SK-N-SH (cell line): ENCODE measurements at regions not wholly inside any gene's neighbourhood (a gene's known extent, or its start where the extent isn't known, plus 50 kb on each side); places are given as distances from the start of the nearest gene placed in this dataset.

Experiments
- CTCF ChIA-PET: fragments of 300-600, 350-600 bp; formaldehyde crosslinking; extraction: SDS; loops from one replicate; lab custom pipeline; 2021; lab: Yijun Ruan, JAX
- POLR2A ChIA-PET: fragments of 350-600 bp; sonication (Branson Sonifier 250); formaldehyde crosslinking; extraction: SDS; loops from one replicate; lab custom pipeline; 2020; ENCODE audit warnings: antibody characterized with exemption, inconsistent platforms; lab: Yijun Ruan, JAX
- DNase-seq: peaks from one replicate; pipeline ENCODE4 v3.0.0; 2012
- H2AFZ ChIP-seq: fragments of 200-600 bp; sonication (generic); 2 replicates; pipeline ENCODE4 v1.8.1; 2016; ENCODE audit warnings: antibody characterized with exemption, mild to moderate bottlenecking, low read depth
- H3F3A ChIP-seq: fragments of 200-600 bp; sonication (generic); replicated peaks from 2 replicates; pipeline ENCODE3; 2016; ENCODE audit warnings: antibody characterized with exemption, mild to moderate bottlenecking; ENCODE audit not compliant: insufficient read depth
- H3K27ac ChIP-seq, 2 experiments: fragments of 200-500 bp in 1 of 2; fragments of 200-600 bp in 1 of 2; sonication (Bioruptor generic) in 1 of 2; sonication (generic), shearing (Covaris generic) in 1 of 2; 2 replicates each; pipeline versions ENCODE4 v1.5.1 to v1.6.1; 2014 to 2016; ENCODE audit warnings: low read depth in 2 of 2, inconsistent platforms in 1 of 2, low read length in 1 of 2, mild to moderate bottlenecking in 1 of 2, mixed read lengths in 1 of 2
- H3K27me3 ChIP-seq: fragments of 200-600 bp; sonication (generic), shearing (Covaris generic); 2 replicates; pipeline ENCODE4 v1.6.1; 2016; ENCODE audit warnings: mixed run types; ENCODE audit not compliant: insufficient read depth
- H3K36me3 ChIP-seq, 2 experiments: fragments of 200-500 bp in 1 of 2; fragments of 200-600 bp in 1 of 2; sonication (Bioruptor generic) in 1 of 2; sonication (generic) in 1 of 2; replicated peaks in 1 of 2; 2 replicates each; pipeline versions ENCODE3 to v1.5.1; 2014 to 2016; ENCODE audit warnings: low read length in 1 of 2, mild to moderate bottlenecking in 1 of 2; ENCODE audit not compliant: insufficient read depth in 2 of 2, control insufficient read depth in 1 of 2
- H3K4me1 ChIP-seq, 2 experiments: fragments of 200-500 bp in 1 of 2; fragments of 200-600 bp in 1 of 2; sonication (Bioruptor generic) in 1 of 2; sonication (generic), shearing (Covaris generic) in 1 of 2; 2 replicates each; pipeline versions ENCODE4 v1.5.1 to v1.6.1; 2014 to 2016; ENCODE audit warnings: low read depth in 1 of 2, low read length in 1 of 2, mixed run types in 1 of 2; ENCODE audit not compliant: insufficient read depth in 2 of 2, control insufficient read depth in 1 of 2
- H3K4me2 ChIP-seq: fragments of 200-600 bp; sonication (generic), shearing (Covaris generic); 2 replicates; pipeline ENCODE4 v1.6.1; 2017; ENCODE audit warnings: mixed run types
- H3K4me3 ChIP-seq, 2 experiments: fragments of 200-500 bp in 1 of 2; fragments of 200-600 bp in 1 of 2; sonication (Bioruptor generic) in 1 of 2; sonication (generic), shearing (Covaris generic) in 1 of 2; 2 replicates each; pipeline versions ENCODE4 v1.5.1 to v1.8.1; 2014 to 2016; ENCODE audit warnings: low read depth in 2 of 2, inconsistent platforms in 1 of 2, low read length in 1 of 2, mild to moderate bottlenecking in 1 of 2, mixed read lengths in 1 of 2, moderate library complexity in 1 of 2
- H3K79me2 ChIP-seq: fragments of 200-600 bp; sonication (generic); 2 replicates; pipeline ENCODE4 v1.8.1; 2017; ENCODE audit warnings: mild to moderate bottlenecking; ENCODE audit not compliant: insufficient read depth
- H3K9ac ChIP-seq: fragments of 200-600 bp; sonication (generic); 2 replicates; pipeline ENCODE4 v1.6.1; 2017; ENCODE audit warnings: mixed run types
- H3K9me2 ChIP-seq: fragments of 200-600 bp; sonication (generic); 2 replicates; pipeline ENCODE4 v1.6.1; 2017; ENCODE audit warnings: mixed run types
- H3K9me3 ChIP-seq: fragments of 200-600 bp; sonication (generic); 2 replicates; pipeline ENCODE4 v1.6.1; 2017; ENCODE audit warnings: mixed run types, mild to moderate bottlenecking, moderate library complexity
- H4K20me1 ChIP-seq: fragments of 200-600 bp; sonication (generic); 2 replicates; pipeline ENCODE4 v1.6.1; 2017; ENCODE audit warnings: mild to moderate bottlenecking, mixed run types; ENCODE audit not compliant: insufficient read depth
- CHD2 ChIP-seq: fragments of 150-350 bp; IDR thresholded peaks from 2 replicates; pipeline ENCODE4 v1.6.1; 2018; ENCODE audit warnings: low read length; ENCODE audit not compliant: partially characterized antibody
- CTCF ChIP-seq: fragments of 200-600 bp; sonication (generic); IDR thresholded peaks from 2 replicates; pipeline ENCODE4 v1.6.1; 2017; ENCODE audit warnings: antibody characterized with exemption, mild to moderate bottlenecking, moderate library complexity
- FOSL2 ChIP-seq: IDR thresholded peaks from 2 replicates; pipeline ENCODE4 v1.4.0; 2012; ENCODE audit warnings: low read depth, mild to moderate bottlenecking, moderate library complexity, borderline replicate concordance
- FOXJ3 ChIP-seq: sonication (generic); formaldehyde crosslinking; IDR thresholded peaks from 2 replicates; pipeline ENCODE4 v1.5.1; 2020; ENCODE audit warnings: mild to moderate bottlenecking, missing genetic modification reagents
- FOXM1 ChIP-seq: IDR thresholded peaks from 2 replicates; pipeline ENCODE4 v1.4.0; 2012; ENCODE audit warnings: low read depth, mild to moderate bottlenecking
- GATA2 ChIP-seq: sonication (generic); formaldehyde crosslinking; IDR thresholded peaks from 2 replicates; pipeline ENCODE4 v1.5.0; 2020; ENCODE audit warnings: mild to moderate bottlenecking, missing genetic modification reagents
- IRF3 ChIP-seq: fragments of 150-350 bp; IDR thresholded peaks from 2 replicates; pipeline ENCODE4 v1.6.1; 2016; ENCODE audit warnings: mild to moderate bottlenecking, low read depth, low read length
- JUND ChIP-seq: IDR thresholded peaks from 2 replicates; pipeline ENCODE4 v1.4.0; 2012
- MAX ChIP-seq: IDR thresholded peaks from 2 replicates; pipeline ENCODE4 v1.4.0; 2012; ENCODE audit warnings: low read depth
- MXI1 ChIP-seq: IDR thresholded peaks from 2 replicates; pipeline ENCODE4 v1.6.1; 2012; ENCODE audit warnings: mild to moderate bottlenecking, low read depth, low read length, improper control_type of control experiment
- NRF1 ChIP-seq: IDR thresholded peaks from 2 replicates; pipeline ENCODE4 v1.6.1; 2012; ENCODE audit warnings: low read depth, mild to moderate bottlenecking, low read length
- POLR2AphosphoS5 ChIP-seq: IDR thresholded peaks from 2 replicates; pipeline ENCODE4 v1.6.1; 2012; ENCODE audit warnings: low read depth, low read length
- RAD21 ChIP-seq: IDR thresholded peaks from 2 replicates; pipeline ENCODE4 v1.6.1; 2012; ENCODE audit warnings: mild to moderate bottlenecking, low read length
- REST ChIP-seq: IDR thresholded peaks from 2 replicates; pipeline ENCODE4 v1.6.1; 2012; ENCODE audit warnings: mild to moderate bottlenecking, low read depth, low read length, moderate library complexity
- RFX5 ChIP-seq: IDR thresholded peaks from 2 replicates; pipeline ENCODE4 v1.6.1; 2012; ENCODE audit warnings: mild to moderate bottlenecking, improper control_type of control experiment, low read length
- SIN3A ChIP-seq: IDR thresholded peaks from 2 replicates; pipeline ENCODE4 v1.6.1; 2012; ENCODE audit warnings: low read depth, mild to moderate bottlenecking, low read length, moderate library complexity, borderline replicate concordance
- SMC3 ChIP-seq: IDR thresholded peaks from 2 replicates; pipeline ENCODE4 v1.6.1; 2012; ENCODE audit warnings: low read depth, low read length, improper control_type of control experiment
- TEAD4 ChIP-seq: IDR thresholded peaks from 2 replicates; pipeline ENCODE4 v1.4.0; 2012; ENCODE audit warnings: mild to moderate bottlenecking, borderline replicate concordance; ENCODE audit not compliant: insufficient read depth
- YY1 ChIP-seq: IDR thresholded peaks from 2 replicates; pipeline ENCODE4 v1.4.0; 2012; ENCODE audit warnings: low read depth, mild to moderate bottlenecking
- WGBS: methylation state at CpG from one replicate; pipeline ENCODE4 v1.1.6; 2017; ENCODE audit warnings: low lambda C conversion rate; 5-methylcytosine and 5-hydroxymethylcytosine counted together

- DNase-seq: no peak
- H3K9ac ChIP-seq: no peak overlapping the region
- no peaks in the 10 kb centered on the region for H3K4me1 ChIP-seq
- no peaks in the 10 kb centered on the region for H3K9me3 ChIP-seq
- no peaks in the 10 kb centered on the region for H3K27me3 ChIP-seq
- 4% methylated on average over 5 of the region's 5 CpGs for WGBS
- H4K20me1 ChIP-seq: no peaks in the 10 kb centered on the region
- H3K9me2 ChIP-seq: no peaks in the 10 kb centered on the region
- H2AFZ ChIP-seq: no peak overlapping the region
- no peak overlapping the region for H3K4me2 ChIP-seq
- no peak for TF ChIP-seq GATA2 (CRISPR knock-in tag)
- no peak for TF ChIP-seq IRF3
- no peak for TF ChIP-seq TEAD4
- no peak for TF ChIP-seq CHD2
- TF ChIP-seq JUND: no peak
- TF ChIP-seq REST: no peak
- no peak for TF ChIP-seq CTCF
- no peak for TF ChIP-seq YY1
- TF ChIP-seq RFX5: no peak
- TF ChIP-seq MAX: no peak
- H3K79me2 ChIP-seq: no peaks in the 10 kb centered on the region
- H3K27ac ChIP-seq: no peak overlapping the region
- no peaks in the 10 kb centered on the region for H3F3A ChIP-seq
- H3K36me3 ChIP-seq: no peaks in the 10 kb centered on the region
- ChIA-PET POLR2A (no interaction called here), CTCF (no interaction called here)
- no peak overlapping the region for H3K4me3 ChIP-seq
Observed at GRCh38 chr15:24756101-24756500, 80.5 kb downstream of the NPAP1 start.

GRCh38 chr15:24760066-24760465, 84.5 kb downstream of the NPAP1 start:
- no peak for DNase-seq
- Histone ChIP-seq H3K9me3 (no peaks in the 10 kb centered on the region), H3F3A (no peaks in the 10 kb centered on the region), H3K27me3 (no peaks in the 10 kb centered on the region), H3K4me2 (no peak overlapping the region), H2AFZ (no peak overlapping the region), H3K4me3 (no peak overlapping the region), H3K4me1 (no peaks in the 10 kb centered on the region), H3K36me3 (no peaks in the 10 kb centered on the region), H3K27ac (no peak overlapping the region), H3K79me2 (no peaks in the 10 kb centered on the region), H3K9me2 (no peaks in the 10 kb centered on the region), H4K20me1 (no peaks in the 10 kb centered on the region), H3K9ac (no peak overlapping the region)
- ChIA-PET POLR2A (no interaction called here), CTCF (interaction anchor here (1.0 kb wide), 1 partner anchor 10 kb away, joined by 3 read pairs; no protein-coding TSS in a partner anchor)
- WGBS: 0% methylated on average over 7 of the region's 7 CpGs
- TF ChIP-seq GATA2 (CRISPR knock-in tag): no peak
- no peak for TF ChIP-seq CTCF
- no peak for TF ChIP-seq FOSL2
- no peak for TF ChIP-seq SIN3A
- TF ChIP-seq MXI1: no peak
- TF ChIP-seq SMC3: no peak
- no peak for TF ChIP-seq FOXJ3 (CRISPR knock-in tag)
- no peak for TF ChIP-seq FOXM1
- TF ChIP-seq YY1: no peak
- TF ChIP-seq JUND: no peak
- TF ChIP-seq RAD21: no peak
- TF ChIP-seq NRF1: no peak
- TF ChIP-seq POLR2AphosphoS5: no peak
- TF ChIP-seq MAX: no peak
